LNCaP clone FGC (cell line): ENCODE measurements at regions not wholly inside any gene's neighbourhood (a gene's known extent, or its start where the extent isn't known, plus 50 kb on each side); places are given as distances from the start of the nearest gene placed in this dataset.

ENCODE experiments used
- DNase-seq: peaks from one replicate; pipeline ENCODE4 v3.0.0-alpha.2; 2011; ENCODE audit warnings: low read depth
- H3K4me3 ChIP-seq: 2 replicates; pipeline ENCODE4 v1.5.1; 2011; ENCODE audit warnings: mild to moderate bottlenecking, low read depth, low read length, control low read depth
- CTCF ChIP-seq: IDR thresholded peaks from 2 replicates; pipeline ENCODE4 v1.5.1; 2012; ENCODE audit warnings: mild to moderate bottlenecking; ENCODE audit not compliant: control insufficient read depth, insufficient read depth; ENCODE audit errors: extremely low read depth

GRCh38 chr10:131544495-131544894, 233.0 kb upstream of the TCERG1L start:
- no peak for TF ChIP-seq CTCF
- no peak overlapping the region for H3K4me3 ChIP-seq
- DNase-seq = no peak

- H3K4me3 ChIP-seq = no peak overlapping the region
- TF ChIP-seq CTCF = no peak
- DNase-seq = peak; percentile 34
These were observed 234.7 kb upstream of the TCERG1L start for GRCh38 chr10:131546086-131546810.

- no peak for DNase-seq
- H3K4me3 ChIP-seq = no peak overlapping the region
- TF ChIP-seq CTCF = no peak
These were observed 235.7 kb upstream of the TCERG1L start for GRCh38 chr10:131547129-131547799.

GRCh38 chr10:131548176-131548575, 236.7 kb upstream of the TCERG1L start:
- no peak overlapping the region for H3K4me3 ChIP-seq
- no peak for TF ChIP-seq CTCF
- DNase-seq = no peak

- no peak overlapping the region for H3K4me3 ChIP-seq
- no peak for TF ChIP-seq CTCF
- no peak for DNase-seq
These were observed 237.6 kb upstream of the TCERG1L start for GRCh38 chr10:131549116-131549515.

GRCh38 chr10:131553121-131553520, 241.6 kb upstream of the TCERG1L start:
- no peak for DNase-seq
- no peak overlapping the region for H3K4me3 ChIP-seq
- TF ChIP-seq CTCF = no peak
